ENCODE measurements at regions not wholly inside any gene's neighbourhood (a gene's known extent, or its start where the extent isn't known, plus 50 kb on each side); places are given as distances from the start of the nearest gene placed in this dataset.

- TF ChIP-seq CTCF (conservative IDR thresholded peaks at IDR 0.05 in 1 of 2, IDR thresholded peaks at IDR 0.05 in 1 of 2; ENCODE audit: low read depth in 1 of 2, low read length in 2 of 2) (no peak), EZH2 (IDR thresholded peaks at IDR 0.05; ENCODE audit: low read length, missing control alignments) (no peak)
Measured at GRCh38 chr3:132871956-132872355, 149.7 kb upstream of the NPHP3 start.

Data from fibroblast of lung (primary cell).